Coronary artery (tissue), 2 donors: ENCODE measurements at regions not wholly inside any gene's neighbourhood (a gene's known extent, or its start where the extent isn't known, plus 50 kb on each side); places are given as distances from the start of the nearest gene placed in this dataset.

Experiments used
- DNase-seq: peaks from one replicate; pipeline ENCODE4 v3.0.0-alpha.2; 2017; ENCODE audit warnings: low spot score
- H3K27ac ChIP-seq, 2 donors: fragments of 200-600 bp; sonication (generic); one replicate each; pipeline ENCODE4 v1.5.1; 2016 to 2019
- H3K4me3 ChIP-seq: fragments of 200-600 bp; sonication (generic); 2 replicates; pipeline ENCODE4 v1.5.1; 2016; ENCODE audit warnings: mild to moderate bottlenecking, moderate library complexity
- TF ChIP-seq, protein P1 (sequence below): fragments of 200-600 bp; sonication (generic); IDR thresholded peaks from one replicate; pipeline ENCODE4 v1.5.1; 2019; ENCODE audit warnings: antibody characterized with exemption

- DNase-seq = peak; percentile 81
- Histone ChIP-seq H3K4me3 (no peak overlapping the region), H3K27ac (no peak overlapping the region)
- TF ChIP-seq, protein P1, sequence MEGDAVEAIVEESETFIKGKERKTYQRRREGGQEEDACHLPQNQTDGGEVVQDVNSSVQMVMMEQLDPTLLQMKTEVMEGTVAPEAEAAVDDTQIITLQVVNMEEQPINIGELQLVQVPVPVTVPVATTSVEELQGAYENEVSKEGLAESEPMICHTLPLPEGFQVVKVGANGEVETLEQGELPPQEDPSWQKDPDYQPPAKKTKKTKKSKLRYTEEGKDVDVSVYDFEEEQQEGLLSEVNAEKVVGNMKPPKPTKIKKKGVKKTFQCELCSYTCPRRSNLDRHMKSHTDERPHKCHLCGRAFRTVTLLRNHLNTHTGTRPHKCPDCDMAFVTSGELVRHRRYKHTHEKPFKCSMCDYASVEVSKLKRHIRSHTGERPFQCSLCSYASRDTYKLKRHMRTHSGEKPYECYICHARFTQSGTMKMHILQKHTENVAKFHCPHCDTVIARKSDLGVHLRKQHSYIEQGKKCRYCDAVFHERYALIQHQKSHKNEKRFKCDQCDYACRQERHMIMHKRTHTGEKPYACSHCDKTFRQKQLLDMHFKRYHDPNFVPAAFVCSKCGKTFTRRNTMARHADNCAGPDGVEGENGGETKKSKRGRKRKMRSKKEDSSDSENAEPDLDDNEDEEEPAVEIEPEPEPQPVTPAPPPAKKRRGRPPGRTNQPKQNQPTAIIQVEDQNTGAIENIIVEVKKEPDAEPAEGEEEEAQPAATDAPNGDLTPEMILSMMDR = peak; percentile 34
These were observed 663.7 kb upstream of the B3GAT1 start for GRCh38 chr11:135075740-135076139.

DNA sequence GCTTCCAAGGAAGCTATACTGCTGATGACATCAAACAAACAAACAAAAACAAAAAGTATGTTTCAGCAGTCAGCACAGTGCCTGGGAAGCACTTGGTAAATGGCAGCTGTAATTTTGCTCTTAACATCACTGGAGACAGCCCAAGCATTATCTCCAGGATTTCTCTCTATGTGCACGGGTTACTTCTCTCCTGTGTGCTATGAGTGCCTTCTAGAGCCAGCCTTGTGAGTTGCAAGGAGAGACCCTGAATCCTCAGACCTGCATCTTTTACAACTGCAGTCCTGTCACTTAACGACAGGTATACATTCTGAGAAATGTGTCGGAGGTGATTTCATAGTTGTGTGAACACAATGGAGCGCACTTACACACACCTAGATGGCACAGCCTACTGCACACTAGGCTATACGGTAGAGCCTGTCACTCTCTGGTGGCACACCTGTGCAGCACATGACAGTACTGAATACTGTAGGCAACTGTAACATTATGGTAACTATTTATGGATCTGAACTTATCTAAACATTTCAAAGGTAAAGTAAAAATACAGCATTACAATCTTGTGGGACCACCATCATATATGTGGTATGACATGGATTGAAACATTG, 662.5 kb upstream of the B3GAT1 start:
- TF ChIP-seq, protein P1 = no peak
- Histone ChIP-seq H3K27ac (no peak overlapping the region), H3K4me3 (no peak overlapping the region)
- no peak for DNase-seq

DNA sequence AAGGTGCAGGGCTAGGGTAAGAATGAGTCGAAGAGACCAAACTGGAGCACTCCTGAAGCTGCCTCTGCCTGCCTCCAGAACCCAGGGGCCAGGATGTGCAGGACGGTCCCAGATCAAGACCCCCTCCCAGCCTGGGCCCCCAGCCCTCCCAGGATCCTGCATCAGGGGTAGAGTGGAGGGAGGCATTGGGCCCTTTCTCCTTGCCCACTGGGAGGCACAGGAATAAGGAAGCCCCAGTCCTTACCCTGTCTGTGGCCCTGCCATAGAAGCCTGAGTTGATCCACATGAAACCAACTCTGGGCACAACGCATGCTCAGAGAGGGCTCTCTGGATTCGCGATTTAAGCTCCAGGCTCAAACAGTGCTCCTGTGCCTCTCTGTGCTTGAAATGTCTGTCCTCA, 661.8 kb upstream of the B3GAT1 start:
- Histone ChIP-seq H3K27ac (no peak overlapping the region), H3K4me3 (no peak overlapping the region)
- DNase-seq = no peak
- TF ChIP-seq, protein P1 = no peak

GRCh38 chr11:135073381-135073780, 661.3 kb upstream of the B3GAT1 start:
- no peak for DNase-seq
- Histone ChIP-seq H3K27ac (no peak overlapping the region), H3K4me3 (no peak overlapping the region)
- TF ChIP-seq, protein P1 = no peak

- TF ChIP-seq, protein P1 = no peak
- H3K27ac ChIP-seq = no peak overlapping the region
- H3K4me3 ChIP-seq = no peak overlapping the region
- no peak for DNase-seq
These were observed 657.8 kb upstream of the B3GAT1 start for GRCh38 chr11:135069890-135070289.

- Histone ChIP-seq H3K4me3 (no peak overlapping the region), H3K27ac (no peak overlapping the region)
- DNase-seq = no peak
- TF ChIP-seq, protein P1 = no peak
These were observed 657.0 kb upstream of the B3GAT1 start for GRCh38 chr11:135069063-135069462.

- TF ChIP-seq, protein P1 = no peak
- Histone ChIP-seq H3K4me3 (no peak overlapping the region), H3K27ac (no peak overlapping the region)
- no peak for DNase-seq
These were observed 651.0 kb upstream of the B3GAT1 start for GRCh38 chr11:135062994-135063393.
